GM12892 (cell line): ENCODE measurements at regions not wholly inside any gene's neighbourhood (a gene's known extent, or its start where the extent isn't known, plus 50 kb on each side); places are given as distances from the start of the nearest gene placed in this dataset.

Experiments used
- DNase-seq: peaks from one replicate; pipeline ENCODE4 v3.0.0; 2011; ENCODE audit not compliant: insufficient read length
- FAIRE-seq: peaks from 2 replicates; lab custom pipeline; 2011; peaks lifted over from hg19 to GRCh38; lab: Jason Lieb, UNC
- POLR2A ChIP-seq: IDR thresholded peaks from 2 replicates; pipeline ENCODE4 v1.6.1; 2011; ENCODE audit warnings: low read depth, low read length, control low read depth
- POLR2AphosphoS5 ChIP-seq: IDR thresholded peaks from 2 replicates; pipeline ENCODE4 v1.6.1; 2011; ENCODE audit warnings: low read depth, low read length, control low read depth
- TAF1 ChIP-seq: IDR thresholded peaks from 2 replicates; pipeline ENCODE4 v1.6.1; 2011; ENCODE audit warnings: low read depth, mild to moderate bottlenecking, control low read depth, low read length, borderline replicate concordance

DNA sequence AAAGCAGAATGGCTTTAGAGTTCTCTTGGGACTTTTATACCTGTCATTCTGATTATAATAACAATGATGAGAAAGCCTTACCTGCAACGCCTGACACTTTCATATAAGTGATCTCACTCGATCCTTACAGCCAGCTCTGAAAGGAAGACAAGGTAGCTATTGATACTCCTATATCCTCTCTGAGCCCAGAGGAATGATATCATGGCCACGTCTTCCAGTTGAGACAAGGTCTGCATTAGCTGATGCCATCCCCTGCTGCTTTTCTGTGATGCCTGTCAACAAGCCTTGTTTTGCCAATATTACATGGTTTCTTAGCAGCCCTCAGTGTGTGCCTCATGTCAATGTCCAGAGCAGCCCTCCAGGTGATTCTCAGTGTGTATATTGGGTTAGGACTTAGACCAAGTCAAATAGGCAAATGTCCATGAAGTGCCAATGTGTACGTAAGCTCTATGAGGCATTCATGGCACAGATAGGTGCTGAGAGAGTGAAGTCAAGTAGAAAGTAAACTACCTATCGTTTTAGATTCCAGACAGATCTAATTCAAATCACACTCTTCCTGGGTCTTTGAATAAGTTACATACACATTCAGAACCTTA, 405.9 kb downstream of the ADRA2A start:
- DNase-seq (no peak), FAIRE-seq (no peak)
- no peak for TF ChIP-seq TAF1
- TF ChIP-seq POLR2AphosphoS5: no peak
- no peak for TF ChIP-seq POLR2A

DNA sequence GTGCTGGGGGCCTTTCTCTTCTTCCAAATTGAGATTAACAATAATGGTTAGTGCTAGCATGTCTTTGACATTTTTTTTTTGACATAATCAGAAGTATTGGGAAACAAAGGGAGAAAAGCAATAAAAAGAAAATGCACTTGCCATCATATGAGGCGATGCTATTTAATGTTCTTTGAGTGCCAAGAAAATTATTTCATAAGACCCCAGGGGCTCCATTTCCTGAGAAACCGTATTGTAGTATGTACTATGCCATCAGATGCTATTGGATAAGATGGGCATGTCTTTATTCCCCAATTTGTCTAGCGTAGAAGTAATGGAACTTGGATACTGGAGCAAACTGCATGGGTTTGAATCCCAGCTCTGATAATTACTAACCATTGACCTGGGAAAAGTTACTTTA, 408.9 kb downstream of the ADRA2A start:
- FAIRE-seq: no peak

DNA sequence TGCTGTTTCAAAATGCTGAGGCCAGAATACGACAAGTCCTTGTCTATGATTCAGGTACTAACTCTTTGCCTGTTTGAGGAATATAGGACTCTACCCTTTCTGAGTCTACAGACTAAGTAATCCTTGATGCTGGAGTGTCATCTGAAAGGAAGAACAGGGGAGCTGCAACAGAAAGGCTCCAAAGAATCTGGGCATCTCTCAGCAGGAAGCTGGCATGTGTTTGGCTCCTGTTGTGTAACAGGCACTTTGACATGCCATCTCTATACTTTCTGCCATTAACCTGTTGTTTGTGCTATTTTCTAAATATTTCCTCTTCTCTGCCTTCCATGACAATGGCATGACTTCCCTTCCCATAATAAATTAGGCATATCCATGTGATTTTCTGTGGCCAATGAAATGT, 409.5 kb downstream of the ADRA2A start:
- no peak for DNase-seq
- no peak for TF ChIP-seq TAF1
- TF ChIP-seq POLR2A: no peak
- TF ChIP-seq POLR2AphosphoS5: no peak
- FAIRE-seq: no peak

More for the DNA sequence above, 408.9 kb downstream of the ADRA2A start:
- TF ChIP-seq POLR2AphosphoS5 (no peak), TAF1 (no peak), POLR2A (no peak)
- no peak for DNase-seq

DNA sequence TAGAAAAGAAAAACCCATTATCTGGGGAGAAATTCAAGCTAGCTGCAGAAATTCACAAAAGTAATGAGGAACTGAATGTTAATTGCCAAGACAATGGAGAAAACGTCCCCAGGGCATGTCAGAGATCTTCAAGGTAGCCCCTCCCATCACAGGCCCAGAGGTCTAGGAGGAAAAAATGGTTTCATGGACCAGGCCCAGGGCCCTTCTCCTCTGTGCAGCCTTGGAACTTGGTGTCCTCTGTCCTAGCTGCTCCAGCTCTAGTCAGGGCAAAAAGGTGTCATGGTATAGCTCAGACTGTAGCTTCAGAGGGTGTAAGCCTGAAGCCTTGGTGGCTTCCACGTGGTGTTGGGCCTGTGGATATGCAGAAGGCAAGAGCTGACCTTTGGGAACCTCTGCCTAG, 411.8 kb downstream of the ADRA2A start:
- TF ChIP-seq POLR2A (no peak), TAF1 (no peak), POLR2AphosphoS5 (no peak)
- DNase-seq: no peak
- FAIRE-seq: no peak

DNA sequence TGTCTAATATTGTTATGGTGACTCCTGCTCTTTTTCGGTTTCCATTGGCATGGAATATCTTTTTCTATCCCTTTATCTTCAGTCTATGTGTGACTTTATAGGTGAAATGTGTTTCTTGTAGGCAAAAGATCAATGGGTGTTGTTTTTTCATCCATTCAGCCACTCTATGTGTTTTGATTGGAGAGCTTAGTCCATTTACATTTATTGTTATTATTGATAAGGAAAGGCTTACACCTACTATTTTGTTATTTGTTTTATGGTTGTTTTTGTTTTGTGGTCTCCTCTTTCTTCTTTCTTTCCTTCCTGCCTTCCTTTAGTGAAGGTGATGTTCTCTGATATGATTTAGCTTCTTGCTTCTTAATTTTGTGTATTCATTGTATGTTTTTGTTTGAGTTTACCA, 414.3 kb downstream of the ADRA2A start:
- DNase-seq: no peak
- TF ChIP-seq POLR2AphosphoS5: no peak
- no peak for TF ChIP-seq POLR2A
- FAIRE-seq: no peak

DNA sequence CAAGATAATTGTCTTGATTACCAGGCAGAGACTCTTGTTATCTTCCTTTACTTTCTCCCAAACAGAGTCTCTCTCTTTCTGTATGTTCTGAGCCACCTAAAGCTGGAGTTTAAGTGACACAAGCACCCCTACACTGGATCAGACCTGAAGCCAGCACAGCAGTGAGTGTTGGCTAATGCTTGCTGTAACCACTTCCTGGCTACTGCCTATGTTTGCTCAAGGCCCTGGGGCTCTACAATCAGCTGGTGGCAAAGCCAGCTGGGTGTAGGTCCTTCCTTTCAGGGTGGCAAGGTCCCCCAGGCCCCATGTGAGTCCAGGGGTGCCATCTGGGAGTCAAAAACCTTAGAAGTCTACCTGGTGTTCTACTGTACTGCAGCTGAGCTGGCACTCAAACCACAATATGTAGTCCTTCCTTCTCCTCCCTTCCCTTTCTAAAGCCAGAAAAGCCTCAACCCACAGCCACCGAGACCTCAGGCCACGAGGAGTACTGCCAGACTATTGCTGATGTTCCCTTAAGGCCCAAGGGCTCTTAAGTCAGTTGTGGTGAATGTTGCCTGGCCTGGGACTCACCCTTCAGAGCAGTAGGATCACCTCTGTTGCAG, 416.3 kb downstream of the ADRA2A start:
- DNase-seq: no peak
- FAIRE-seq: no peak
- TF ChIP-seq POLR2A (no peak), POLR2AphosphoS5 (no peak), TAF1 (no peak)

DNA sequence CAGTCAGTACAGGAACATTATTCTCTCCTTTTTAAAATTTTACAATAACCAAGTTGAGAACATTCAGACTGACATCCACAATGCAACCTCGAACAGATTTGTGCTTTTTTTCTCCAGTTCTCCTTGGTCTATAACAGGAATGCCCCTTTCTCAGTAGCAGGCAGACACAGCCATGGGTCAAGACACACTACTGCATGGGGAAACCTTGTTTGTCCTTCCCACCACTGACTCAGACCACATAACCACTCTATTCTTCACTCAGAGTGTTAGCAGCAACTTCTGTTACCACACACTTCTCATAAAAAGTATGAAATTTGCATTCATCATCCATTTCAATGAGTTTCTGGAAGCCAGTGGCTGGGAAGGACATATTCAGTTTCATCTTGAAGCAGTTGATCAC, 421.7 kb downstream of the ADRA2A start:
- no peak for FAIRE-seq
- no peak for TF ChIP-seq POLR2AphosphoS5
- TF ChIP-seq POLR2A: no peak
- no peak for TF ChIP-seq TAF1
- no peak for DNase-seq

DNA sequence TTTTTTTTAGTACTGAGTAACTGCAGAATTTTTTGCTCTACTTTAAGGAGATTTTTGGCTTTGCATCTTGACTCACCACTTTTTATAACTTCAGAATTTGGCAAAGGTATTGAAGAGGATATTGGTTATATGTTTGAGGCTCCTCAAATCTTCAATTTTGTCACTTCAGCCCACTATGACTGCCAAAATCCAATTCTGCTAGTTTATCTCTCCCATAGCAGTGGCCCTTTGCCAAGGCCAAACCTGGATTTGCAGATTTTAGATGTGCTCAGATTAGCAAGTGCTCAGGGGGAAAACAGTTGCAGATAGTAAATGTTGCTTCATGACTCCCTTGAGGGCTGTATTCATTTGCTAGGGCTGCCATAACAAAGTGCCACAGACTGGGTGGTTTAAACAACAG, 427.5 kb downstream of the ADRA2A start:
- TF ChIP-seq TAF1 (no peak), POLR2A (no peak), POLR2AphosphoS5 (no peak)
- no peak for DNase-seq
- no peak for FAIRE-seq

DNA sequence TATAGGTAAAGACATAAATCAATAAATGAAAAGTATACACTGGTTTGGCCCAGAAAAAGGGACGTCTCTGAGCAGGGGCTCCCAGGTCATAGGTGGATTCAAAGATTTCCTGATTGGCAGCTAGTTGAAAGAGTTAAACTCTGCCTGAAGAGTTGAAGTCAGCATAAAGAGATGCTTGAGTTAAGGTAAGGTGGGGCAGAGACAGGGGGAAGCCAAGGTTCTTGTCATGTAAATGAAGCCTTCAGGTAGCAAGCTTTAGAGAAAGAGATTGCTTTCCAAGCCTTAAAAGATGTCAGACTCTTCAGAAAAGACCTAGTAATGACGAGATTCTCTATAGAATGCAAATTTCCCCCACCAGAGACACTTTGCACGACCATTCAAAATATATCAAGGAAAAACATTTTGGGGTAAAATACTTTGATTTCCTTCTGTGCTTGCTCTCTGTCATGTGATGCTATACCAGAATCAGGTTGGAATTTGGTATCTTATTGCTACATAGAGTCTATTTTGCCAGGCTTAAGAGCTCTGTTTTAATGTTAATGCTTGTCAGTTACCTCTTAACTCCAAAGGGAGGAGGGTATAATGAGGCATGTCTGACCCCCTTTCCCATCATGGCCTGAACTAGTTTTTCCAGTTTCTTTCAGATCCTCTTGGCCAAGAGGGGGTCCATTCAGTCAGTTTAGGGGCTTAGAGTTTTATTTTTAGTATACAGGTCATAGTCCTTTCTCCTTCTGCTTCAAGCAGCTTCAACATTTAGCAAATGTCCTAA, 429.6 kb downstream of the ADRA2A start:
- TF ChIP-seq TAF1: no peak
- TF ChIP-seq POLR2A: no peak
- no peak for TF ChIP-seq POLR2AphosphoS5
- FAIRE-seq (no peak), DNase-seq (no peak)

DNA sequence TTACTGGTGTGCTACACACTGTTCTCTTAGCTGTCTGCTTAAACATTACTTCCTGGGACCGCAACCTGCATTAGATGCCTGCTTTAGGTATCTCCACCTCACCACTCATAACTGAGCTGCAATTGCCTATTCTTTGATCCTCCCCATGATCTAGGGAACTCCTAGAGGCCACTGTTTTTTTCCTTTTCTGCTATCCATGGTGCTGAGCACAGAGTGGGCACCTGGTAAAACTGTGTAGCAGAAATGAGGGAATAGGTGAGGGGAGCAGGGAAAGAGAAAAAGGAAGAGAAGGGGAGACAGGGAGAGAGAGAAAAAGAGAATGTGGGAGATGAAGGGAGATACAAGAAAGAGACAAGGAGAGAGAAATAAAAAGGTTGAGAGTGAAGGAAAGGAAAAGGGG, 434.9 kb downstream of the ADRA2A start:
- TF ChIP-seq POLR2A (no peak), TAF1 (no peak), POLR2AphosphoS5 (no peak)
- no peak for DNase-seq

DNA sequence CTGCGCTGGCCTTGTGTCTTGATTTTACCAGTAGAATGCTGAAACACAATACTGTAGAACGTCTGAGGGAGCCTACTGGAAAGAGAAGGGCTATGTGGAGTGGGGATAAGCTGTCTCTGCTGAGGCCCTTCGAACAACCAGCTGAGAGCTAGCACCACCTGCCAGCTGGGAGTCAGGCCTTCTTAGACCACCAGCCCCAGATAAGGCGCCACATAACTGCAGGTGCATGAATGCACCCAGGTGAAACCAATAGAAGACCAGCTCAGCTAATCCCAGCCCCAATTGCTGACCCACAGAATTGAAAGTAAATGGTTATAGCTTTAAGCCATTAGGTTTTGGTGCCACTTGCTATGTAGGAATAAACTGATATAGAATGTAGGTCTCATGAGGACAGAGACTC, 438.4 kb downstream of the ADRA2A start:
- DNase-seq (no peak), FAIRE-seq (no peak)
- TF ChIP-seq POLR2AphosphoS5 (no peak), TAF1 (no peak), POLR2A (no peak)

More for the DNA sequence above, 434.9 kb downstream of the ADRA2A start:
- FAIRE-seq: no peak
